GM13976 (cell line): ENCODE measurements at regions not wholly inside any gene's neighbourhood (a gene's known extent, or its start where the extent isn't known, plus 50 kb on each side); places are given as distances from the start of the nearest gene placed in this dataset.

Experiments
- DNase-seq: peaks from one replicate; pipeline ENCODE4 v3.0.0; 2012; ENCODE audit warnings: low spot score
- in situ Hi-C: fragments of 300-500 bp; cut with MboI; formaldehyde crosslinking; loops from one replicate; pipeline ENCODE4 v1.12.0; 2022; ENCODE audit warnings: low sequenced_read_pairs, mixed read lengths, inconsistent platforms; ENCODE audit not compliant: unreplicated experiment
- TF ChIP-seq, protein P1 (sequence below): IDR thresholded peaks from 2 replicates; pipeline ENCODE4 v1.5.1; 2012; ENCODE audit warnings: borderline replicate concordance, mild to moderate bottlenecking; ENCODE audit not compliant: insufficient read depth; ENCODE audit errors: extremely low read depth, missing control alignments, control extremely low read depth

DNA sequence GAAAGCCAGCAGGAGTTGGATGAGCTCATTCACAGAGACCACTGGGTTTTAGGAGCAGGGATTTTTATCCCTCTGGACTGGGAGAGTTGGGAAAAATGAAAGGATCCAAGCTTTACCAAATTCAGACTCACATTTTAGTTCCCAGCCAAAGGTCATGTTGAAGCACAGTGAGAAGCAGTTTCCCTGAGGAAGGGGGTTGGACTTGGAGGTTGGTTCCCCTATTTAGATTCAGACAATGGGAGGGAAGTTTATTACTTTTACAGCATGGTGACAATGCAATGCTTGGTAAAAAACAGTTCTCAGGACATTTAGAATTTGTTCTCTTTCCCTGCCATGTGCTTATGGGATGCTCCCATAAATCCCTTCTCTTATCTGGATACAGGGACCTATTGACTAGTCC is 57.3 kb upstream of the ZNF648 start:
- TF ChIP-seq, protein P1, sequence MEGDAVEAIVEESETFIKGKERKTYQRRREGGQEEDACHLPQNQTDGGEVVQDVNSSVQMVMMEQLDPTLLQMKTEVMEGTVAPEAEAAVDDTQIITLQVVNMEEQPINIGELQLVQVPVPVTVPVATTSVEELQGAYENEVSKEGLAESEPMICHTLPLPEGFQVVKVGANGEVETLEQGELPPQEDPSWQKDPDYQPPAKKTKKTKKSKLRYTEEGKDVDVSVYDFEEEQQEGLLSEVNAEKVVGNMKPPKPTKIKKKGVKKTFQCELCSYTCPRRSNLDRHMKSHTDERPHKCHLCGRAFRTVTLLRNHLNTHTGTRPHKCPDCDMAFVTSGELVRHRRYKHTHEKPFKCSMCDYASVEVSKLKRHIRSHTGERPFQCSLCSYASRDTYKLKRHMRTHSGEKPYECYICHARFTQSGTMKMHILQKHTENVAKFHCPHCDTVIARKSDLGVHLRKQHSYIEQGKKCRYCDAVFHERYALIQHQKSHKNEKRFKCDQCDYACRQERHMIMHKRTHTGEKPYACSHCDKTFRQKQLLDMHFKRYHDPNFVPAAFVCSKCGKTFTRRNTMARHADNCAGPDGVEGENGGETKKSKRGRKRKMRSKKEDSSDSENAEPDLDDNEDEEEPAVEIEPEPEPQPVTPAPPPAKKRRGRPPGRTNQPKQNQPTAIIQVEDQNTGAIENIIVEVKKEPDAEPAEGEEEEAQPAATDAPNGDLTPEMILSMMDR: no peak
- DNase-seq: no peak
- in situ Hi-C loops: no loop called here

DNA sequence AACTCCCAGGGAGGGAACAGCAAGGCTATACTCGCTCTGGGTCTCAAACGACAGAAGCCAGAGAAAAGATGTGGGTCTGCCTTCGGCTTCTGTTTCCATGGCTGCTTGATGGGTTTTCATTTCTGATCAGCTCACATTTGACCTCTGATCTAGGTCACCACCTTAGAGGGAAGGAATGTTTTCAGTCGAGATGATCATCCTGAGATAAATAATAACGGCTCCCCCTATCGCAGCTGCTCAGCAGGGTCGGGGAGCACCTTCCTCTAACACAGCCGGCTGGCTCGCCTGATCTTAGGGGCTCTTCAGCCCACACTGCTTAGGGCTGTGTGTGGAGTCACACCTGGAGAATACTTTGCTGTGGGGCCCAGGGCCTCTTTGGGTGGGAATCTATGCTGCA is 53.1 kb upstream of the ZNF648 start:
- no peak for DNase-seq
- in situ Hi-C loops: no loop called here
- TF ChIP-seq, protein P1: no peak

DNA sequence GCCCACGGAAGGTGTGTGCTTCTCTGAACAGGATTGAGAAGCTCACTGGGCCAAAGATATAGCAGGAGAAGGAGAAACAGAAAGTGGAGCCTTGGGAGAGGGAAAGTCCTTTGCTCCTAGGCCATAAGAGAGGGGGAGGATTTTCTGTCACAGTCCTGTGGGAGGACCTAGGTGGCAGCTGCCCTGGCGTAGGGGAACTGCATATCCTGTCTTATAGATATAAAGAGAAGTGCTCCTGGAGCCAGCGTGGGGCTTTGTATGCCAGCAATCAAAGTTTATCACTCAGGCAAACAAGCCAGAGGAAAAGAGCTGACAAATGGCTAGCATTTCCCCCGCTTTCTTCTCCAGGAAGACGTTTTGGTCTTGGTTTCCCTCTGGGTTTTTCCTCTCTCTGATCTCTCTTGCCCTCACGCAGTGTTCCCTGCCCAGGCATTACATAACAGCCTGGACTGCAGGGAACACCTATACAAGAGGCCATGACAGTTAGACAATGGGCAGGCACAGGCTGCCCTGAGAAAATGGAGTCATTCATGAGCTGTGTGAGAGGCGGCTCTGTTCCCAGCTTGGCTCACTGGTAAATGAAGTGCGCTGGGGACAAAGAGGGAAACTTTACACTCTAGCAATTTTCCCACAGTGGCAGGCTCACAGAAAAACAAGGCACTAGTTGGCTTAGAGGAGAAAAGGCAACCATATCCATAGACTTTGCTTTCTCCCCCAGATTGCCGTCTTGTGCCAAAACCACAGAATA is 52.5 kb upstream of the ZNF648 start:
- TF ChIP-seq, protein P1: no peak

DNA sequence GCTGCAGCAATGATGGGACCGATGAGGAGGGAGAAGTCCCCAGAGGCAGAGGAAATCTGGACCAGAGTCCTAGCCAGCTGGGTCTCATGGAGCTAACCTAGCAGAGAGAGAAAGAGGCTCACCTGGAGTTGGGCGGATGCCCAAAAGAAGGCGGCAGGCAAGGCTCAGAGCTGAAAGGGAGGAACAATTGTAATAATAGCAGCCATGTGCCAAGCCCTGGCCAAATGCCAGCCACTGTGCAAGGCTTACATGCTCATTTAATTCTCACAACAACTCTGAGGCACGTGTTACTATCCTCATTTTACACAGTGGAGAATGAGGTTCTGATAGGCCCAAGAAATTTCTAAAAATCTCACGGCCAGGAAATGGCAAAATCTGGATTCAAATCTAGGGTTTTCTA is 50.0 kb upstream of the ZNF648 start:
- in situ Hi-C loops: no loop called here
- TF ChIP-seq, protein P1: no peak
- DNase-seq: no peak

More for the DNA sequence above, 52.5 kb upstream of the ZNF648 start:
- DNase-seq: no peak
- in situ Hi-C loops: no loop called here
